HCT116 (cell line): ENCODE measurements at regions not wholly inside any gene's neighbourhood (a gene's known extent, or its start where the extent isn't known, plus 50 kb on each side); places are given as distances from the start of the nearest gene placed in this dataset.
"Not testable (repeated sequence)": the region's sequence is repeated elsewhere in the genome, so short reads cannot be mapped to it uniquely, and the experiment has no call there.

Experiments
- ATAC-seq: fragments of 200-7000 bp; cut with Tn5 transposase; 2 replicates; pipeline ENCODE4 v1.9.1; 2020; ENCODE audit warnings: mild to moderate bottlenecking, moderate library complexity
- BruUV-seq: library from RNA; stranded (reverse); fragments of 400-500 nt; replicated peaks from 2 replicates; lab custom pipeline; 2021; lab: Mats Ljungman, UMichigan
- CTCF ChIA-PET: fragments of 300-600 bp; sonication (Branson Sonifier 250); formaldehyde crosslinking; loops from one replicate; lab custom pipeline; 2021; ENCODE audit warnings: antibody characterized with exemption; lab: Charles Lee
- POLR2A ChIA-PET: fragments of 300-600, 350-600 bp; sonication (Branson Sonifier 250); formaldehyde crosslinking; loops from one replicate; lab custom pipeline; 2021; ENCODE audit warnings: antibody characterized with exemption; lab: Charles Lee
- RAD21 ChIA-PET, 2 experiments: fragments of 300-600 bp; sonication (Branson Sonifier 250); formaldehyde crosslinking; loops; one replicate each; lab custom pipeline; 2023; ENCODE audit warnings: low total read pairs in 2 of 2; ENCODE audit not compliant: uncharacterized antibody in 2 of 2, unreplicated experiment in 2 of 2, low non-redundant PET in 1 of 2; lab: Charles Lee
- DNase-seq: peaks from one replicate; pipeline ENCODE4 v3.0.0-alpha.2; 2010; ENCODE audit warnings: low read depth, low spot score
- H2AFZ ChIP-seq: fragments of 200-600 bp; shearing (Covaris generic), sonication (generic); 2 replicates; pipeline ENCODE4 v1.6.1; 2017; ENCODE audit warnings: low read depth, mixed run types, mixed read lengths, antibody characterized with exemption, low read length; ENCODE audit not compliant: poor library complexity, severe bottlenecking
- H3K27ac ChIP-seq: 2 replicates; pipeline ENCODE4 v1.5.1; 2012; ENCODE audit warnings: low read depth, low read length
- H3K27me3 ChIP-seq: fragments of 200-600 bp; sonication (generic); 2 replicates; pipeline ENCODE4 v1.6.1; 2016; ENCODE audit warnings: mixed run types, low read length, mixed read lengths; ENCODE audit not compliant: insufficient read depth
- H3K36me3 ChIP-seq, 2 experiments: fragments of 200-500 bp in 1 of 2; fragments of 200-600 bp in 1 of 2; sonication (Bioruptor generic) in 1 of 2; sonication (generic) in 1 of 2; 2 replicates each; pipeline versions ENCODE4 v1.5.1 to v1.6.1; 2014 to 2016; ENCODE audit warnings: low read length in 2 of 2, inconsistent platforms in 1 of 2, mixed read lengths in 1 of 2, mixed run types in 1 of 2; ENCODE audit not compliant: insufficient read depth in 2 of 2, control insufficient read depth in 1 of 2
- H3K4me1 ChIP-seq, 2 experiments: fragments of 200-600 bp in 1 of 2; sonication (generic) in 1 of 2; 2 replicates each; pipeline versions ENCODE4 v1.5.1 to v1.6.1; 2012 to 2017; ENCODE audit warnings: low read length in 2 of 2, inconsistent platforms in 1 of 2, mild to moderate bottlenecking in 1 of 2, mixed read lengths in 1 of 2, mixed run types in 1 of 2, moderate library complexity in 1 of 2; ENCODE audit not compliant: insufficient read depth in 2 of 2, control insufficient read depth in 1 of 2
- H3K4me2 ChIP-seq: fragments of 200-600 bp; sonication (generic); 2 replicates; pipeline ENCODE4 v1.6.1; 2017; ENCODE audit warnings: mixed run types, low read length, mixed read lengths
- H3K4me3 ChIP-seq, 2 experiments: fragments of 200-600 bp in 1 of 2; sonication (generic) in 1 of 2; replicated peaks in 1 of 2; 2 replicates each; pipeline ENCODE4 v1.5.1; 2011 to 2016; ENCODE audit warnings: low read length in 2 of 2, control low read depth in 1 of 2, low read depth in 1 of 2, mild to moderate bottlenecking in 1 of 2, mixed read lengths in 1 of 2, mixed run types in 1 of 2
- H3K79me2 ChIP-seq: fragments of 200-600 bp; sonication (generic); 2 replicates; pipeline ENCODE4 v1.6.1; 2017; ENCODE audit warnings: mild to moderate bottlenecking, mixed run types, low read length, moderate library complexity, mixed read lengths; ENCODE audit not compliant: insufficient read depth
- H3K9ac ChIP-seq: fragments of 200-600 bp; sonication (generic); 2 replicates; pipeline ENCODE4 v1.6.1; 2016; ENCODE audit warnings: low read length, mixed read lengths
- H3K9me2 ChIP-seq: fragments of 200-600 bp; sonication (generic), shearing (Covaris generic); 2 replicates; pipeline ENCODE4 v1.6.1; 2017; ENCODE audit warnings: mixed run types, mild to moderate bottlenecking, moderate library complexity; ENCODE audit not compliant: insufficient read depth
- H3K9me3 ChIP-seq, 2 experiments: fragments of 200-500 bp in 1 of 2; fragments of 200-600 bp in 1 of 2; sonication (Bioruptor generic) in 1 of 2; sonication (generic) in 1 of 2; 2 replicates each; pipeline ENCODE4 v1.6.1; 2014 to 2017; ENCODE audit warnings: low read length in 2 of 2, mixed read lengths in 2 of 2, inconsistent platforms in 1 of 2, low read depth in 1 of 2, mild to moderate bottlenecking in 1 of 2, mixed run types in 1 of 2, moderate library complexity in 1 of 2; ENCODE audit not compliant: control insufficient read depth in 1 of 2, insufficient read depth in 1 of 2
- H4K20me1 ChIP-seq: fragments of 200-600 bp; sonication (generic), shearing (Covaris generic); 2 replicates; pipeline ENCODE4 v1.6.1; 2017; ENCODE audit warnings: mixed run types, mild to moderate bottlenecking, moderate library complexity; ENCODE audit not compliant: insufficient read depth
- ATF3 ChIP-seq: IDR thresholded peaks from 2 replicates; pipeline ENCODE4 v1.6.1; 2012
- CTCF ChIP-seq, 3 experiments: fragments of 200-600 bp in 1 of 3; sonication (generic) in 1 of 3; IDR thresholded peaks in 2 of 3; conservative IDR thresholded peaks in 1 of 3; 2 replicates each; pipeline ENCODE4 v1.5.1; 2012 to 2017; ENCODE audit warnings: low read depth in 2 of 3, low read length in 2 of 3, antibody characterized with exemption in 1 of 3, borderline replicate concordance in 1 of 3, control low read depth in 1 of 3, mild to moderate bottlenecking in 1 of 3, mixed read lengths in 1 of 3, mixed run types in 1 of 3, moderate library complexity in 1 of 3; ENCODE audit not compliant: insufficient read depth in 1 of 3
- ELF1 ChIP-seq: IDR thresholded peaks from 2 replicates; pipeline ENCODE4 v1.6.1; 2012; ENCODE audit warnings: low read depth, borderline replicate concordance
- POLR2A ChIP-seq: IDR thresholded peaks from 2 replicates; pipeline ENCODE4 v1.7.0; 2011; ENCODE audit warnings: borderline replicate concordance; ENCODE audit not compliant: insufficient read depth, insufficient read length; ENCODE audit errors: extremely low read depth
- POLR2AphosphoS5 ChIP-seq: IDR thresholded peaks from 2 replicates; pipeline ENCODE4 v1.6.1; 2011; ENCODE audit warnings: mild to moderate bottlenecking, low read depth, low read length, moderate library complexity
- RAD21 ChIP-seq: IDR thresholded peaks from 2 replicates; pipeline ENCODE4 v1.6.1; 2012; ENCODE audit warnings: low read depth, mild to moderate bottlenecking
- SP1 ChIP-seq: IDR thresholded peaks from 2 replicates; pipeline ENCODE4 v1.6.1; 2012; ENCODE audit warnings: low read depth
- YY1 ChIP-seq: IDR thresholded peaks from 2 replicates; pipeline ENCODE4 v1.6.1; 2011; ENCODE audit warnings: low read length, low read depth, moderate library complexity, mild to moderate bottlenecking; ENCODE audit not compliant: insufficient replicate concordance; ENCODE audit errors: extremely low read depth
- ZNF274 ChIP-seq: fragments of 200-500 bp; sonication (Bioruptor generic); IDR thresholded peaks from 2 replicates; pipeline ENCODE4 v1.6.1; 2014; ENCODE audit warnings: mild to moderate bottlenecking, low read depth, low read length, inconsistent platforms
- intact Hi-C: fragments of 100-400 bp; cut with micrococcal nuclease; formaldehyde crosslinking; loops from 2 replicates; pipeline ENCODE4 v1.10.0; 2022
- TF ChIP-seq, protein P1 (sequence below): IDR thresholded peaks from 2 replicates; pipeline ENCODE4 v1.6.1; 2011; ENCODE audit warnings: mild to moderate bottlenecking, low read length, moderate library complexity; ENCODE audit not compliant: insufficient replicate concordance; ENCODE audit errors: extremely low read depth

DNA sequence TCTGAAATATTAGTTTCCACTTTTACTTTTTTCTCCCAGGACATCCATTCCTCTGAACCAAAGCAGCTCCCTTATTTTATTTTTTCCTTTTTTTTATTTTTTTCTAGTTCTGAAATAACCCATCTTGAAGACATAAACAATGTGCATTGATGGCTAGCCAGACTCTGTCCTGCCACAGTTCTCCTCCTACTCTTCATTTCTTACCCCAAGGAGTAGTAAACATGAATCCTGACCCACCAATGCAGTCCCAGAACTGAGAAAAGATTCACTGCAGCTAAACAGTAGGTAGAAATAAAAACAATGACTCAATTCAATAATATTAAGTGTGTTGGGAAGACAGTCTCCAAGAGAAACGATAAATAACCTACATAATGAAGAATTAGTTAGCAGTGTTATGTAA is 65.7 kb upstream of the NOVA1 start:
- Histone ChIP-seq H3K9ac (no peak overlapping the region), H2AFZ (no peak overlapping the region), H3K4me2 (no peak overlapping the region), H4K20me1 (no peaks in the 10 kb centered on the region), H3K27me3 (no peaks in the 10 kb centered on the region), H3K4me3 (no peak overlapping the region), H3K79me2 (no peaks in the 10 kb centered on the region), H3K9me2 (no peaks in the 10 kb centered on the region), H3K4me1 (no peaks in the 10 kb centered on the region), H3K9me3 (peaks cover 11 to 26% of the 10 kb centered on the region in 2 experiments; a peak in 2 of 4 replicates), H3K27ac (no peak overlapping the region), H3K36me3 (no peaks in the 10 kb centered on the region)
- ChIA-PET CTCF (no interaction called here), POLR2A (no interaction called here), RAD21 (no interaction called here)
- no peak for TF ChIP-seq SP1
- no peak for TF ChIP-seq ATF3
- TF ChIP-seq ELF1: no peak
- no peak for TF ChIP-seq POLR2A
- TF ChIP-seq ZNF274: no peak
- no peak for TF ChIP-seq RAD21
- TF ChIP-seq POLR2AphosphoS5: no peak
- TF ChIP-seq CTCF (IDR thresholded peaks at IDR 0.05 in 2 of 3, conservative IDR thresholded peaks at IDR 0.05 in 1 of 3; ENCODE audit: borderline replicate concordance in 1 of 3, insufficient read depth in 1 of 3, low read depth in 2 of 3, low read length in 2 of 3): no peak
- no peak for TF ChIP-seq YY1
- TF ChIP-seq, protein P1, sequence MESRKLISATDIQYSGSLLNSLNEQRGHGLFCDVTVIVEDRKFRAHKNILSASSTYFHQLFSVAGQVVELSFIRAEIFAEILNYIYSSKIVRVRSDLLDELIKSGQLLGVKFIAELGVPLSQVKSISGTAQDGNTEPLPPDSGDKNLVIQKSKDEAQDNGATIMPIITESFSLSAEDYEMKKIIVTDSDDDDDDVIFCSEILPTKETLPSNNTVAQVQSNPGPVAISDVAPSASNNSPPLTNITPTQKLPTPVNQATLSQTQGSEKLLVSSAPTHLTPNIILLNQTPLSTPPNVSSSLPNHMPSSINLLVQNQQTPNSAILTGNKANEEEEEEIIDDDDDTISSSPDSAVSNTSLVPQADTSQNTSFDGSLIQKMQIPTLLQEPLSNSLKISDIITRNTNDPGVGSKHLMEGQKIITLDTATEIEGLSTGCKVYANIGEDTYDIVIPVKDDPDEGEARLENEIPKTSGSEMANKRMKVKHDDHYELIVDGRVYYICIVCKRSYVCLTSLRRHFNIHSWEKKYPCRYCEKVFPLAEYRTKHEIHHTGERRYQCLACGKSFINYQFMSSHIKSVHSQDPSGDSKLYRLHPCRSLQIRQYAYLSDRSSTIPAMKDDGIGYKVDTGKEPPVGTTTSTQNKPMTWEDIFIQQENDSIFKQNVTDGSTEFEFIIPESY: no peak
- intact Hi-C loops: no loop called here
- DNase-seq: no peak
- no TSS peak for BruUV-seq
- ATAC-seq: no peak

- CTCF ChIA-PET, H3K4me1 ChIP-seq, POLR2A ChIA-PET, ATAC-seq, H3K27me3 ChIP-seq, H3K79me2 ChIP-seq, intact Hi-C loops, H2AFZ ChIP-seq, DNase-seq, H3K9me2 ChIP-seq, H3K4me3 ChIP-seq, H3K9ac ChIP-seq, H3K27ac ChIP-seq, RAD21 ChIA-PET, H4K20me1 ChIP-seq, H3K36me3 ChIP-seq, H3K4me2 ChIP-seq, BruUV-seq: not testable (repeated sequence)
- H3K9me3 ChIP-seq: peaks cover 6 to 12% of the 10 kb centered on the region in 2 experiments; a peak in 2 of 4 replicates
Measured at GRCh38 chr14:26678732-26679420, 81.0 kb upstream of the NOVA1 start.
